IMR-90 (cell line): ENCODE measurements at regions not wholly inside any gene's neighbourhood (a gene's known extent, or its start where the extent isn't known, plus 50 kb on each side); places are given as distances from the start of the nearest gene placed in this dataset.

Experiments used
- ATAC-seq: fragments of 200-7000 bp; cut with Tn5 transposase; 2 replicates; pipeline ENCODE4 v1.9.1; 2020; ENCODE audit warnings: low read depth, mild to moderate bottlenecking, moderate library complexity
- BruUV-seq: library from RNA; stranded (reverse); fragments of 400-500 nt; replicated peaks from 2 replicates; lab custom pipeline; 2021; lab: Mats Ljungman, UMichigan
- CTCF ChIA-PET: fragments of 300-600 bp; formaldehyde crosslinking; extraction: SDS; loops from one replicate; lab custom pipeline; 2021; ENCODE audit warnings: antibody characterized with exemption; lab: Yijun Ruan, JAX
- POLR2A ChIA-PET: fragments of 300-600 bp; sonication (Branson Sonifier 250); formaldehyde crosslinking; loops from one replicate; lab custom pipeline; 2022; ENCODE audit warnings: antibody characterized with exemption; ENCODE audit not compliant: unreplicated experiment; lab: Charles Lee
- DNase-seq: peaks from one replicate; pipeline ENCODE4 v3.0.0; 2013
- H2AFZ ChIP-seq: replicated peaks from 2 replicates; pipeline ENCODE3; 2013; ENCODE audit warnings: low read length, mild to moderate bottlenecking; ENCODE audit not compliant: poor library complexity
- H2AK5ac ChIP-seq: 2 replicates; pipeline ENCODE4 v1.6.1; 2013; ENCODE audit warnings: low read depth, low read length, inconsistent platforms
- H2AK9ac ChIP-seq: replicated peaks from 2 replicates; pipeline ENCODE3; 2013; ENCODE audit warnings: mild to moderate bottlenecking, low read depth, low read length, moderate library complexity; ENCODE audit not compliant: poor library complexity
- H2BK120ac ChIP-seq: 2 replicates; pipeline ENCODE4 v1.6.1; 2013; ENCODE audit warnings: low read depth, low read length, inconsistent platforms
- H2BK15ac ChIP-seq: 3 replicates; pipeline ENCODE4 v1.6.1; 2013; ENCODE audit warnings: low read depth, low read length, inconsistent platforms
- H2BK20ac ChIP-seq: 2 replicates; pipeline ENCODE4 v1.6.1; 2013; ENCODE audit warnings: low read depth, mild to moderate bottlenecking, inconsistent platforms, low read length, moderate library complexity
- H2BK5ac ChIP-seq: 2 replicates; pipeline ENCODE4 v1.6.1; 2013; ENCODE audit warnings: mild to moderate bottlenecking, low read depth, low read length, inconsistent platforms; ENCODE audit not compliant: poor library complexity, severe bottlenecking
- H3K14ac ChIP-seq: replicated peaks from 2 replicates; pipeline ENCODE4 v1.6.1; 2013; ENCODE audit warnings: low read depth, low read length, inconsistent platforms
- H3K18ac ChIP-seq: 2 replicates; pipeline ENCODE4 v1.6.1; 2013; ENCODE audit warnings: low read depth, low read length, control low read depth
- H3K23ac ChIP-seq: 2 replicates; pipeline ENCODE4 v1.6.1; 2013; ENCODE audit warnings: low read depth, low read length, inconsistent platforms
- H3K27ac ChIP-seq: 2 replicates; pipeline ENCODE4 v1.5.1; 2013; ENCODE audit warnings: mild to moderate bottlenecking, control low read depth, low read length; ENCODE audit not compliant: insufficient read depth
- H3K27me3 ChIP-seq: 2 replicates; pipeline ENCODE4 v1.6.1; 2013; ENCODE audit warnings: low read length; ENCODE audit not compliant: control insufficient read depth, insufficient read depth
- H3K36me3 ChIP-seq: 2 replicates; pipeline ENCODE4 v1.6.1; 2013; ENCODE audit warnings: low read length, mixed read lengths; ENCODE audit not compliant: control insufficient read depth, insufficient read depth
- H3K4ac ChIP-seq: 2 replicates; pipeline ENCODE4 v1.6.1; 2013; ENCODE audit warnings: low read depth, low read length, inconsistent platforms
- H3K4me1 ChIP-seq: 2 replicates; pipeline ENCODE4 v1.6.1; 2013; ENCODE audit warnings: low read length, mixed read lengths; ENCODE audit not compliant: control insufficient read depth, insufficient read depth
- H3K4me2 ChIP-seq: 2 replicates; pipeline ENCODE4 v1.6.1; 2013; ENCODE audit warnings: low read depth, mild to moderate bottlenecking, control low read depth, low read length, moderate library complexity
- H3K4me3 ChIP-seq: 2 replicates; pipeline ENCODE4 v1.5.1; 2013; ENCODE audit warnings: low read depth, mild to moderate bottlenecking, control low read depth, low read length, moderate library complexity; ENCODE audit not compliant: insufficient read depth
- H3K56ac ChIP-seq: 2 replicates; pipeline ENCODE4 v1.6.1; 2013; ENCODE audit warnings: low read length, inconsistent platforms; ENCODE audit not compliant: insufficient read depth; ENCODE audit errors: extremely low read depth
- H3K79me1 ChIP-seq, 2 experiments: 2 replicates each; pipeline ENCODE4 v1.6.1; 2013; ENCODE audit warnings: low read length in 2 of 2, inconsistent platforms in 1 of 2, low read depth in 1 of 2
- H3K9ac ChIP-seq: 2 replicates; pipeline ENCODE4 v1.6.1; 2013; ENCODE audit warnings: low read depth, low read length, control low read depth
- H3K9me1 ChIP-seq: 2 replicates; pipeline ENCODE4 v1.6.1; 2013; ENCODE audit warnings: low read length, inconsistent platforms; ENCODE audit not compliant: insufficient read depth
- H3K9me3 ChIP-seq: 2 replicates; pipeline ENCODE4 v1.6.1; 2013; ENCODE audit warnings: low read length; ENCODE audit not compliant: control insufficient read depth, insufficient read depth
- H4K20me1 ChIP-seq: 2 replicates; pipeline ENCODE4 v1.6.1; 2013; ENCODE audit warnings: low read length, inconsistent platforms; ENCODE audit not compliant: insufficient read depth
- H4K5ac ChIP-seq: 2 replicates; pipeline ENCODE4 v1.6.1; 2013; ENCODE audit warnings: mild to moderate bottlenecking, low read depth, low read length, control low read depth
- H4K8ac ChIP-seq, 2 experiments: 2 replicates each; pipeline ENCODE4 v1.6.1; 2013; ENCODE audit warnings: low read depth in 2 of 2, low read length in 2 of 2, control low read depth in 1 of 2, inconsistent platforms in 1 of 2
- H4K91ac ChIP-seq: 2 replicates; pipeline ENCODE4 v1.6.1; 2013; ENCODE audit warnings: low read depth, low read length, inconsistent platforms; ENCODE audit not compliant: insufficient read depth
- BHLHE40 ChIP-seq: fragments of 150-350 bp; IDR thresholded peaks from 2 replicates; pipeline ENCODE4 v1.6.1; 2016; ENCODE audit warnings: mild to moderate bottlenecking, low read depth, low read length
- CEBPB ChIP-seq: IDR thresholded peaks from 2 replicates; pipeline ENCODE4 v1.6.1; 2012; ENCODE audit warnings: low read depth, low read length, improper control_type of control experiment
- CHD1 ChIP-seq: IDR thresholded peaks from 2 replicates; pipeline ENCODE4 v1.6.1; 2012; ENCODE audit warnings: low read depth, low read length, improper control_type of control experiment
- FOS ChIP-seq: fragments of 150-350 bp; IDR thresholded peaks from 2 replicates; pipeline ENCODE4 v1.6.1; 2016; ENCODE audit warnings: low read depth, low read length
- MAFK ChIP-seq: IDR thresholded peaks from 2 replicates; pipeline ENCODE4 v1.6.1; 2012; ENCODE audit warnings: low read depth, low read length, improper control_type of control experiment
- MAZ ChIP-seq: IDR thresholded peaks from 2 replicates; pipeline ENCODE4 v1.6.1; 2012; ENCODE audit warnings: low read depth, mild to moderate bottlenecking, low read length, improper control_type of control experiment, moderate library complexity, borderline replicate concordance
- POLR2A ChIP-seq: IDR thresholded peaks from 2 replicates; pipeline ENCODE4 v1.6.1; 2012; ENCODE audit warnings: mild to moderate bottlenecking, low read depth, low read length
- RAD21 ChIP-seq: IDR thresholded peaks from 2 replicates; pipeline ENCODE4 v1.6.1; 2012; ENCODE audit warnings: low read length, improper control_type of control experiment
- RCOR1 ChIP-seq: IDR thresholded peaks from 2 replicates; pipeline ENCODE4 v1.6.1; 2012; ENCODE audit warnings: mild to moderate bottlenecking, low read length, improper control_type of control experiment; ENCODE audit not compliant: insufficient replicate concordance
- RFX5 ChIP-seq: IDR thresholded peaks from 2 replicates; pipeline ENCODE4 v1.8.0; 2012; ENCODE audit warnings: low read depth, mild to moderate bottlenecking, low read length, moderate library complexity
- WGBS, 2 experiments: methylation state at CpG; one replicate each; pipeline versions ENCODE4 v1.1.5 to v1.1.7; 2013; ENCODE audit warnings: missing lambda C conversion rate in 2 of 2; ENCODE audit not compliant: insufficient read length in 1 of 2; ENCODE audit errors: extremely low coverage in 2 of 2; 5-methylcytosine and 5-hydroxymethylcytosine counted together
- dilution Hi-C: fragments of 300-500 bp; cut with HindIII; formaldehyde crosslinking; loops from one replicate; pipeline ENCODE4 v1.14.3; 2018; ENCODE audit warnings: low sequenced_read_pairs; ENCODE audit not compliant: unreplicated experiment
- in situ Hi-C: fragments of 300-500 bp; cut with MboI; formaldehyde crosslinking; loops from 3 replicates; pipeline ENCODE4 v1.14.3; 2019; ENCODE audit warnings: low sequenced_read_pairs, inconsistent platforms, mixed read lengths
- intact Hi-C: fragments of 100-400 bp; cut with micrococcal nuclease; formaldehyde crosslinking; loops from 2 replicates; pipeline ENCODE4 v1.10.0; 2022
- TF ChIP-seq, protein P1 (sequence below): conservative IDR thresholded peaks from 2 replicates; pipeline ENCODE4 v1.5.1; 2012; ENCODE audit warnings: mild to moderate bottlenecking, low read depth, low read length, improper control_type of control experiment

DNA sequence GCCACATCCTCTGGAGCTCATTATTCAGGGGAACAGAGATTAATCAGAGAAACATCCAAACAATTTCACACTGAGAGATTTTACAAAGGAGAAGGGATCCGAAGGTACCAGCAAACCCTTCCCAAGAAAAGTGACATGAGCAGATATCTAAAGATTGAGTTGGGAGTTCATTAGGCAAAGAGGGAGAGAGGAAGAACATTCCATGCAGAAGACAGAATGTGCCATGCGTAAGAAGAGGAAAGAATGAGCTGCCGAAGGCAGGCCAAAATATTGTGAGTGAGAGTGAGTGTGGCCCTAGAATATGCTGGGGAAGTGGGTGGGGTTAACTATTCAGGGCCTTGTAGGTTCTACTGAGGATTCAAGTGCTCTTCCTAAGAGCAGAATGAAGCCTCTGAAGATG, 50.0 kb upstream of the LYVE1 start:
- Histone ChIP-seq H3K14ac (peak overlapping the region; percentile 19; the same call in 1 of the 2 replicates), H4K8ac (no peak overlapping the region), H3K23ac (0 out of 2 replicates have a peak overlapping the region, but pooled peaks have one; percentile 8), H3K4ac (peak overlapping the region; percentile 36), H3K36me3 (peaks cover 36% of the 10 kb centered on the region), H2AFZ (no peak overlapping the region), H3K27me3 (no peaks in the 10 kb centered on the region), H2AK9ac (peak overlapping the region; percentile 7), H3K9ac (no peak overlapping the region), H4K20me1 (no peaks in the 10 kb centered on the region), H2BK15ac (peak overlapping the region; percentile 48; the same call in 1 of the 3 replicates), H3K4me2 (no peak overlapping the region), H2BK5ac (peak overlapping the region; percentile 35), H2BK20ac (0 out of 2 replicates have a peak overlapping the region, but pooled peaks have one; percentile 26), H3K9me1 (peaks cover 18% of the 10 kb centered on the region), H2BK120ac (peak overlapping the region; percentile 18; the same call in 1 of the 2 replicates), H4K91ac (peak overlapping the region; percentile 1; the same call in 1 of the 2 replicates), H4K5ac (no peak overlapping the region), H3K4me3 (no peak overlapping the region), H3K79me1 (peaks cover 5 to 24% of the 10 kb centered on the region in 2 experiments; a peak in 2 of 4 replicates), H3K27ac (no peak overlapping the region), H3K9me3 (no peaks in the 10 kb centered on the region), H3K18ac (no peak overlapping the region), H2AK5ac (peak overlapping the region; percentile 65), H3K4me1 (peaks cover 2% of the 10 kb centered on the region; the same call in 1 of the 2 replicates), H3K56ac (no peak overlapping the region)
- BruUV-seq: no TSS peak
- POLR2A ChIA-PET: interaction anchor here (0.6 kb wide), 1 partner anchor 11 kb away, joined by 4 read pairs; no protein-coding TSS in a partner anchor
- dilution Hi-C loops (no loop called here), intact Hi-C loops (no loop called here), in situ Hi-C loops (no loop called here)
- 90% methylated on average over 2 of the region's 3 CpGs; no CpG with 5 or more reads in 1 of the 2 experiments for WGBS, 2 experiments
- no peak for TF ChIP-seq MAFK
- no peak for TF ChIP-seq RAD21
- no peak for TF ChIP-seq RFX5
- TF ChIP-seq MAZ: no peak
- no peak for TF ChIP-seq BHLHE40
- TF ChIP-seq, protein P1, sequence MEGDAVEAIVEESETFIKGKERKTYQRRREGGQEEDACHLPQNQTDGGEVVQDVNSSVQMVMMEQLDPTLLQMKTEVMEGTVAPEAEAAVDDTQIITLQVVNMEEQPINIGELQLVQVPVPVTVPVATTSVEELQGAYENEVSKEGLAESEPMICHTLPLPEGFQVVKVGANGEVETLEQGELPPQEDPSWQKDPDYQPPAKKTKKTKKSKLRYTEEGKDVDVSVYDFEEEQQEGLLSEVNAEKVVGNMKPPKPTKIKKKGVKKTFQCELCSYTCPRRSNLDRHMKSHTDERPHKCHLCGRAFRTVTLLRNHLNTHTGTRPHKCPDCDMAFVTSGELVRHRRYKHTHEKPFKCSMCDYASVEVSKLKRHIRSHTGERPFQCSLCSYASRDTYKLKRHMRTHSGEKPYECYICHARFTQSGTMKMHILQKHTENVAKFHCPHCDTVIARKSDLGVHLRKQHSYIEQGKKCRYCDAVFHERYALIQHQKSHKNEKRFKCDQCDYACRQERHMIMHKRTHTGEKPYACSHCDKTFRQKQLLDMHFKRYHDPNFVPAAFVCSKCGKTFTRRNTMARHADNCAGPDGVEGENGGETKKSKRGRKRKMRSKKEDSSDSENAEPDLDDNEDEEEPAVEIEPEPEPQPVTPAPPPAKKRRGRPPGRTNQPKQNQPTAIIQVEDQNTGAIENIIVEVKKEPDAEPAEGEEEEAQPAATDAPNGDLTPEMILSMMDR: no peak
- no peak for TF ChIP-seq FOS
- TF ChIP-seq CEBPB: no peak
- no peak for TF ChIP-seq CHD1
- TF ChIP-seq RCOR1: no peak
- TF ChIP-seq POLR2A: no peak
- DNase-seq: no peak
- peak; percentile 32 for ATAC-seq
- CTCF ChIA-PET: no interaction called here
